ENCODE measurements at regions not wholly inside any gene's neighbourhood (a gene's known extent, or its start where the extent isn't known, plus 50 kb on each side); places are given as distances from the start of the nearest gene placed in this dataset.

- Mint-ChIP-seq H3K27me3 (ENCODE audit: unreplicated experiment) (peaks cover 21% of the 10 kb centered on the region), H3K4me3 (ENCODE audit: unreplicated experiment) (no peak overlapping the region), H3K36me3 (ENCODE audit: unreplicated experiment) (no peaks in the 10 kb centered on the region), H3K9me3 (ENCODE audit: unreplicated experiment) (no peaks in the 10 kb centered on the region), H3K4me1 (ENCODE audit: unreplicated experiment) (peaks cover 5% of the 10 kb centered on the region), H3K27ac (ENCODE audit: unreplicated experiment) (no peak overlapping the region)
- DNase-seq (ENCODE audit: extremely low spot score, unreplicated experiment): no peak
- TF ChIP-seq CTCF (IDR thresholded peaks at IDR 0.05): no peak
These were observed 165.6 kb upstream of the KCNJ16 start for GRCh38 chr17:69909389-69909788.

GRCh38 chr17:69912805-69913204 is 162.2 kb upstream of the KCNJ16 start:
- H3K4me1 Mint-ChIP-seq (ENCODE audit: unreplicated experiment): peaks cover 5% of the 10 kb centered on the region
- H3K4me3 Mint-ChIP-seq (ENCODE audit: unreplicated experiment): no peak overlapping the region
- H3K27me3 Mint-ChIP-seq (ENCODE audit: unreplicated experiment): peaks cover 11% of the 10 kb centered on the region
- H3K27ac Mint-ChIP-seq (ENCODE audit: unreplicated experiment): no peak overlapping the region
- H3K9me3 Mint-ChIP-seq (ENCODE audit: unreplicated experiment): no peaks in the 10 kb centered on the region
- DNase-seq (ENCODE audit: extremely low spot score, unreplicated experiment): no peak
- TF ChIP-seq CTCF (IDR thresholded peaks at IDR 0.05): no peak
- no peaks in the 10 kb centered on the region for H3K36me3 Mint-ChIP-seq (ENCODE audit: unreplicated experiment)

- peaks cover 5% of the 10 kb centered on the region for H3K4me1 Mint-ChIP-seq (ENCODE audit: unreplicated experiment)
- no peaks in the 10 kb centered on the region for H3K9me3 Mint-ChIP-seq (ENCODE audit: unreplicated experiment)
- no peak for DNase-seq (ENCODE audit: extremely low spot score, unreplicated experiment)
- H3K27ac Mint-ChIP-seq (ENCODE audit: unreplicated experiment): no peak overlapping the region
- H3K27me3 Mint-ChIP-seq (ENCODE audit: unreplicated experiment): peaks cover 7% of the 10 kb centered on the region
- TF ChIP-seq CTCF (IDR thresholded peaks at IDR 0.05): no peak
- H3K36me3 Mint-ChIP-seq (ENCODE audit: unreplicated experiment): no peaks in the 10 kb centered on the region
- no peak overlapping the region for H3K4me3 Mint-ChIP-seq (ENCODE audit: unreplicated experiment)
These were observed 161.8 kb upstream of the KCNJ16 start for GRCh38 chr17:69913216-69913615.

GRCh38 chr17:69913616-69914015 is 161.4 kb upstream of the KCNJ16 start:
- H3K36me3 Mint-ChIP-seq (ENCODE audit: unreplicated experiment): no peaks in the 10 kb centered on the region
- H3K4me3 Mint-ChIP-seq (ENCODE audit: unreplicated experiment): no peak overlapping the region
- H3K9me3 Mint-ChIP-seq (ENCODE audit: unreplicated experiment): no peaks in the 10 kb centered on the region
- peaks cover 5% of the 10 kb centered on the region for H3K4me1 Mint-ChIP-seq (ENCODE audit: unreplicated experiment)
- H3K27ac Mint-ChIP-seq (ENCODE audit: unreplicated experiment): no peak overlapping the region
- H3K27me3 Mint-ChIP-seq (ENCODE audit: unreplicated experiment): peaks cover 9% of the 10 kb centered on the region
- no peak for TF ChIP-seq CTCF (IDR thresholded peaks at IDR 0.05)
- DNase-seq (ENCODE audit: extremely low spot score, unreplicated experiment): no peak

- no peaks in the 10 kb centered on the region for H3K4me1 Mint-ChIP-seq (ENCODE audit: unreplicated experiment)
- peaks cover 6% of the 10 kb centered on the region for H3K27me3 Mint-ChIP-seq (ENCODE audit: unreplicated experiment)
- TF ChIP-seq CTCF (IDR thresholded peaks at IDR 0.05): no peak
- H3K36me3 Mint-ChIP-seq (ENCODE audit: unreplicated experiment): no peaks in the 10 kb centered on the region
- H3K9me3 Mint-ChIP-seq (ENCODE audit: unreplicated experiment): no peaks in the 10 kb centered on the region
- H3K4me3 Mint-ChIP-seq (ENCODE audit: unreplicated experiment): no peak overlapping the region
- H3K27ac Mint-ChIP-seq (ENCODE audit: unreplicated experiment): no peak overlapping the region
- no peak for DNase-seq (ENCODE audit: extremely low spot score, unreplicated experiment)
These were observed 160.5 kb upstream of the KCNJ16 start for GRCh38 chr17:69914520-69914919.

Measured in osteocyte (in vitro differentiated cells).